ENCODE measurements at regions not wholly inside any gene's neighbourhood (a gene's known extent, or its start where the extent isn't known, plus 50 kb on each side); places are given as distances from the start of the nearest gene placed in this dataset.

DNA sequence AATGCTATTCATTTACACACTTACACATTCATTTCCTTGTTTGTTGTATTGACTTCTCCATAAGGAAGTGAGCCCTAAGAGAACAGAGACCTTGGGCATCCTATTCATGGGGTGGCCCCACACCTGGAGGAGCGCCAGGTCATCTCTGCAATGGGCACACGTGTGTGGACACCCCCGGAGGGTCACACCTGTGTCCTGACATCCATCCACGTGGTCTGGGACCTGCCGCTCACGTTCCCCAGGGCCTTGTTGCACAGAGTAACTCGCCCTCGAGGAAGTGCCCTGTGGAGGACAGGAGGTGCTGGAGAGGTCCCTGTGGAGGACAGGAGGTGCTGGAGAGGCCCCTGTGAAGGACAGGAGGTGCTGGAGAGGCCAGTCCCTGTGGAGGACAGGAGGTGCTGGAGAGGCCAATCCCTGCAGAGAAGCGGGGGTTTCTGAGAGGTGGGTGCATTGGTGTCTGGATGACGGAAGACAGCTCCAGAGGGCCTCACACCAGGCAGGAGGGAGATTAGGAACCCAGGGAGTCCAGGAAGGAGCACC lies 73.2 kb upstream of the GPC1 start:
- 54 to 72% methylated on average over 10 of the region's 10 CpGs for WGBS, 2 donors
- ATAC-seq (peak in 3 of 4 donors; percentile 11 to 52 (median 32)), DNase-seq (peak in 2 of 6 donors; percentile 44 to 53), FAIRE-seq (no peak)
- Histone ChIP-seq H3K9me3 (no peaks in the 10 kb centered on the region), H3K27ac (no peak overlapping the region), H3K4me1 (no peaks in the 10 kb centered on the region), H3K36me3 (no peaks in the 10 kb centered on the region), H3K27me3 (no peaks in the 10 kb centered on the region), H3K4me3 (no peak overlapping the region)
- TF ChIP-seq, protein P1, sequence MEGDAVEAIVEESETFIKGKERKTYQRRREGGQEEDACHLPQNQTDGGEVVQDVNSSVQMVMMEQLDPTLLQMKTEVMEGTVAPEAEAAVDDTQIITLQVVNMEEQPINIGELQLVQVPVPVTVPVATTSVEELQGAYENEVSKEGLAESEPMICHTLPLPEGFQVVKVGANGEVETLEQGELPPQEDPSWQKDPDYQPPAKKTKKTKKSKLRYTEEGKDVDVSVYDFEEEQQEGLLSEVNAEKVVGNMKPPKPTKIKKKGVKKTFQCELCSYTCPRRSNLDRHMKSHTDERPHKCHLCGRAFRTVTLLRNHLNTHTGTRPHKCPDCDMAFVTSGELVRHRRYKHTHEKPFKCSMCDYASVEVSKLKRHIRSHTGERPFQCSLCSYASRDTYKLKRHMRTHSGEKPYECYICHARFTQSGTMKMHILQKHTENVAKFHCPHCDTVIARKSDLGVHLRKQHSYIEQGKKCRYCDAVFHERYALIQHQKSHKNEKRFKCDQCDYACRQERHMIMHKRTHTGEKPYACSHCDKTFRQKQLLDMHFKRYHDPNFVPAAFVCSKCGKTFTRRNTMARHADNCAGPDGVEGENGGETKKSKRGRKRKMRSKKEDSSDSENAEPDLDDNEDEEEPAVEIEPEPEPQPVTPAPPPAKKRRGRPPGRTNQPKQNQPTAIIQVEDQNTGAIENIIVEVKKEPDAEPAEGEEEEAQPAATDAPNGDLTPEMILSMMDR (IDR thresholded peaks at IDR 0.05), result no peak
- intact Hi-C loops (cut with DNase I), result no loop called here

DNA sequence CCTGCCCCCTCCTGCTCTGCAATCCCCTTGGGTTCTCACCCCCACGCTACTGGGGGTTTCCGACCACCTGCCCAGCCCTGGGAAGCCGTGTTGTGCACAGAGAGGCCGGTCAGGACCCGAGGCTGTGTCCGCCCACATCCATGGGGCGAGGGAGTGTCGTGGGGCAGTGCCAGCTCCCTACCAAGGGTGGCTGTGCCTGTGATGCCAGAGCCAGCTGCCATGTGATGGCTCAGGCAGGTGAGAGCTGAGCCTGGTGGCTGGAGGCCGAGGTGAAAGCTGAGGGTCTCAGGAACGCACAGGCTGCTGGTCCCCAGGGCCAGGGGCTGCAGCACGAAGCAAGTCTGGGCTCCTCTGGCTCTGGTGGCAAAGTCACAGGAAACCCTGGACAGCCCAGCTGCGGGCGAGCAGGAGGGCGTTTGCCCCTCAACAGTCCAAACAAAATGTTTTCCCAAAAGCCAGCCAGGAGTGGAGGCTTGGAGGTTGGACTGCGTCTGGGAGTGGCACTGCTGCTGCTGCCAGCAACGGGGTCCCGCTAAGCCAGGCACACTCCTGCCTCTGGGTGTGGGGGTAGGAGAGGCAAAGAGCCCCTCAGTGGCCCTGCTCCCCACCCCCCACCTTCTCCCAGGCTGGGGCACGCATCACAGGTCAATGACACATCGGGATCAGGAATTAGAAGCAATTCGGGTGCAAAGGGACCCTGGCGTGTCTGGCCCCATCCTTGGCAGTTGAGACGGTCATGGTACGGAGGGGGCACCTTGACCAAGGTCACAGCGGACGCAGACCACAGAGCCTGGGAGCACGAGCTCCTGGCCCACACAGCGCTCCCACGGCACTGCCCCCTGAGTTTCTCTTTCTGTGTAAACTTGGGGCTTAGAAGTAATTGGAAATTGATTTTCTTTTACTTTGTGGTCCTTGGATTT lies 72.4 kb upstream of the GPC1 start:
- Histone ChIP-seq H3K4me3 (no peak overlapping the region), H3K4me1 (no peaks in the 10 kb centered on the region), H3K27me3 (no peaks in the 10 kb centered on the region), H3K36me3 (no peaks in the 10 kb centered on the region), H3K9me3 (no peaks in the 10 kb centered on the region), H3K27ac (no peak overlapping the region)
- TF ChIP-seq, protein P1 (IDR thresholded peaks at IDR 0.05), result no peak
- peak in 1 of 4 donors; percentile 32 for ATAC-seq
- WGBS, 2 donors, result 61 to 70% methylated on average over 28 of the region's 28 CpGs
- FAIRE-seq, result no peak
- intact Hi-C loops (cut with DNase I), result no loop called here
- DNase-seq, result peak in 2 of 6 donors; percentile 18 to 65

DNA sequence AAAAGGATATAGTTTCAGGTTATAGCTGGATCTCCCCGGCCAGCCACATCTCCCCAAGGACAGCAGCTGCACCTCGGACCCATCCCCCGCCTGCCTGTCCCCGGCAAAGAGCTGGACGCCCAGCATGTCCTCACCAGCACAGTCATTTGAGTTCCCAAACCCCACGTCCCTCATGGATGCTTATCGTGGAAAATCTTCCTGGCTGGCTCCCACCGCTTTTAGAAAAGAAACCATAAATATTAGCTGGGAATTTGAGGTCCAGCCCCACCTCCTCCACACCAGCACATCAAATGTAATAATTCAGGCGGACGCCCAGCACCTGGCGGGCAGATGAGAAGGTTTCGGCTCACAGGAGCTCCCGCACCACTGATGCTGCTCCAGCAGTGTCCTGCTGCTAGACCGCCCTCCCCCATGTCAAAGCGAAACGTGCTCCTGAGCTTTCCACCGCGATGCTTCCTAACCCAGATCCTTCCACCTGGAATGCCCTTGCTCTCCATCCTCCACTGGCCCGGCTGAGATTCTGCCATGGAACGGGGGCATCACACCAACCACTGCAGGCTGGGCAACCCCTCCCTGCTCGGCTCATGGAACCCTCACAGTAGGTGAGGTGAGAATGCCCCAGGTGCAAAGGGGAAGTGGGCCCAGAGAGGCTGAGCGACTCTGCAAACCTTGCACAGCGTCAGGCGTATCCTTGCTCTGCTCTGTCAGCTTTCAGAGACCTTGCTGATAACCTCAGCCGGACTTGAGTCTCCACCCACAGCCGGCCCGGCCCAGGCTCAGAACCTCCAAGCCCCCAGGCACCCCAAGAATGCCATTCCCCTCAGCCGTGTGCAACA lies 71.5 kb upstream of the GPC1 start:
- intact Hi-C loops (cut with DNase I), result no loop called here
- no peak for FAIRE-seq
- TF ChIP-seq, protein P1 (IDR thresholded peaks at IDR 0.05), result no peak

DNA sequence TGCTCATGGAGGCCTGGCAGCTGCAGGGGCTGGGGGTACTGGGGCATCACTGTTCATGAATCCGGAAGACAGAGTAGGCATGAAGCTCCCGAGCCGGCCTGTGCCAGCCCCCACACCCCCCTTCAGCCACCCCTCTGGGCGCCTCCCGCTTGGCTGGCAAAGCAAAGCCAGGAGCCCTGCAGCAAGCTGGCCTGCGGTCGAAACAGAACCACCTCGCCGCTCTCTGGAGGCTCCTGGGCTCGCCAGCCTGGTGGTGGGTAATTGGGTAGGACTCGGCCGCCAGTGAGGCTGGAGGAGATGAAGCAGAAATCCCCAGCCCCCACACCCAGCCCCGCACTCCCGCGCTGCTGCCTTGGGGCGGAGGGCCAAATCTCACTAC lies 70.9 kb upstream of the GPC1 start:
- DNase-seq (peak in 2 of 6 donors; percentile 9 to 42), ATAC-seq (no peak), FAIRE-seq (no peak)
- Histone ChIP-seq H3K27ac (no peak overlapping the region), H3K4me1 (peaks cover 0 to 4% (median 0%) of the 10 kb centered on the region in 3 donors), H3K27me3 (no peaks in the 10 kb centered on the region), H3K36me3 (no peaks in the 10 kb centered on the region), H3K4me3 (no peak overlapping the region), H3K9me3 (no peaks in the 10 kb centered on the region)
- intact Hi-C loops (cut with DNase I), result no loop called here
- WGBS, 2 donors, result 79 to 88% methylated on average over 16 of the region's 16 CpGs
- TF ChIP-seq, protein P1 (IDR thresholded peaks at IDR 0.05), result no peak

More for the DNA sequence above, 71.5 kb upstream of the GPC1 start:
- 61 to 68% methylated on average over 28 of the region's 28 CpGs for WGBS, 2 donors
- peak in 2 of 6 donors; percentile 14 to 37 for DNase-seq
- Histone ChIP-seq H3K27ac (no peak overlapping the region), H3K4me1 (peaks cover 0 to 4% (median 0%) of the 10 kb centered on the region in 3 donors), H3K9me3 (no peaks in the 10 kb centered on the region), H3K27me3 (no peaks in the 10 kb centered on the region), H3K36me3 (no peaks in the 10 kb centered on the region), H3K4me3 (no peak overlapping the region)
- ATAC-seq, result no peak

All from pancreas (tissue), 10 donors.